ENCODE measurements at regions not wholly inside any gene's neighbourhood (a gene's known extent, or its start where the extent isn't known, plus 50 kb on each side); places are given as distances from the start of the nearest gene placed in this dataset.

- no peak overlapping the region for H3K27ac ChIP-seq (ENCODE audit: low read depth, low read length, poor library complexity, severe bottlenecking)
- intact Hi-C loops (cut with micrococcal nuclease; ENCODE audit: unreplicated experiment) = no loop called here
- peaks cover 8% of the 10 kb centered on the region for H3K4me1 ChIP-seq (ENCODE audit: insufficient read depth, low read length, poor library complexity, severe bottlenecking)
- POLR2A ChIA-PET = interaction anchor here (0.9 to 2.1 kb wide), 2 partner anchors 10 to 66 kb away, joined by 3 to 11 read pairs; no protein-coding TSS in a partner anchor
- no peak for TF ChIP-seq CTCF (conservative IDR thresholded peaks at IDR 0.05; ENCODE audit: low read length)
- no peak for TF ChIP-seq EZH2phosphoT487 (IDR thresholded peaks at IDR 0.05; ENCODE audit: borderline replicate concordance, low read depth, low read length)
- H3K4me2 ChIP-seq (ENCODE audit: low read length) = no peak overlapping the region
- peaks cover 4% of the 10 kb centered on the region; the same call in 1 of the 2 replicates for H3K36me3 ChIP-seq (ENCODE audit: insufficient read depth, low read length)
- no peaks in the 10 kb centered on the region for H3K9me3 ChIP-seq (ENCODE audit: low read length)
- H3K79me2 ChIP-seq (ENCODE audit: insufficient read depth, low read depth, low read length) = peaks cover 62% of the 10 kb centered on the region
- no peak overlapping the region for H3K4me3 ChIP-seq (ENCODE audit: low read depth, low read length, poor library complexity, severe bottlenecking)
- no peak overlapping the region for H2AFZ ChIP-seq (ENCODE audit: low read length)
- DNase-seq (ENCODE audit: low spot score) = no peak
- no peaks in the 10 kb centered on the region for H3K9me2 ChIP-seq (ENCODE audit: insufficient read depth, low read length)
- H4K20me1 ChIP-seq (ENCODE audit: insufficient read depth, low read length) = 0 out of 2 replicates have a peak, but pooled peaks cover 3% of the 10 kb centered on the region
- no TSS peak for BruUV-seq (replicated peaks)
- CTCF ChIA-PET (ENCODE audit: unreplicated experiment) = no interaction called here
These were observed 62.4 kb downstream of the ZNF608 start for GRCh38 chr5:124683917-124684555.

GRCh38 chr5:124679578-124680199 is 66.8 kb downstream of the ZNF608 start:
- ChIA-PET POLR2A (interaction anchor here (1.0 to 1.6 kb wide), 5 partner anchors 9 to 26 kb away, joined by 3 to 12 read pairs (median 4); no protein-coding TSS in a partner anchor), CTCF (ENCODE audit: unreplicated experiment) (interaction anchor here (1.3 kb wide), 1 partner anchor 16 kb away, joined by 3 read pairs; no protein-coding TSS in a partner anchor)
- DNase-seq (ENCODE audit: low spot score) = no peak
- BruUV-seq (replicated peaks) = no TSS peak
- no peaks in the 10 kb centered on the region for H3K9me3 ChIP-seq (ENCODE audit: low read length)
- H3K4me2 ChIP-seq (ENCODE audit: low read length) = no peak overlapping the region
- no peaks in the 10 kb centered on the region for H3K9me2 ChIP-seq (ENCODE audit: insufficient read depth, low read length)
- intact Hi-C loops (cut with micrococcal nuclease; ENCODE audit: unreplicated experiment) = no loop called here
- H4K20me1 ChIP-seq (ENCODE audit: insufficient read depth, low read length) = 0 out of 2 replicates have a peak, but pooled peaks cover 7% of the 10 kb centered on the region
- H3K4me3 ChIP-seq (ENCODE audit: low read depth, low read length, poor library complexity, severe bottlenecking) = no peak overlapping the region
- no peak for TF ChIP-seq EZH2phosphoT487 (IDR thresholded peaks at IDR 0.05; ENCODE audit: borderline replicate concordance, low read depth, low read length)
- TF ChIP-seq CTCF (conservative IDR thresholded peaks at IDR 0.05; ENCODE audit: low read length) = no peak
- no peak overlapping the region for H2AFZ ChIP-seq (ENCODE audit: low read length)
- H3K79me2 ChIP-seq (ENCODE audit: insufficient read depth, low read depth, low read length) = peaks cover 50% of the 10 kb centered on the region
- no peak overlapping the region for H3K27ac ChIP-seq (ENCODE audit: low read depth, low read length, poor library complexity, severe bottlenecking)
- no peaks in the 10 kb centered on the region; the same call in 1 of the 2 replicates for H3K36me3 ChIP-seq (ENCODE audit: insufficient read depth, low read length)
- H3K4me1 ChIP-seq (ENCODE audit: insufficient read depth, low read length, poor library complexity, severe bottlenecking) = peaks cover 4% of the 10 kb centered on the region
